Left ventricle myocardium inferior (tissue), 1 donor: ENCODE measurements at regions not wholly inside any gene's neighbourhood (a gene's known extent, or its start where the extent isn't known, plus 50 kb on each side); places are given as distances from the start of the nearest gene placed in this dataset.

Experiments
- DNase-seq: peaks from one replicate; pipeline ENCODE4 v3.0.0-alpha.2; 2020
- H3K27ac ChIP-seq: fragments of 200-600 bp; replicated peaks from 2 replicates; pipeline ENCODE4 v1.8.0; 2021
- H3K27me3 ChIP-seq: fragments of 200-600 bp; 2 replicates; pipeline ENCODE4 v1.8.0; 2021; ENCODE audit warnings: low read depth
- H3K36me3 ChIP-seq: fragments of 200-600 bp; 2 replicates; pipeline ENCODE4 v1.8.0; 2021
- H3K4me1 ChIP-seq: fragments of 200-600 bp; 2 replicates; pipeline ENCODE4 v1.8.0; 2021
- H3K4me3 ChIP-seq: fragments of 200-600 bp; 2 replicates; pipeline ENCODE4 v1.8.0; 2021; ENCODE audit warnings: mild to moderate bottlenecking, moderate library complexity
- H3K9me3 ChIP-seq: fragments of 200-600 bp; replicated peaks from 2 replicates; pipeline ENCODE4 v1.8.0; 2021
- CTCF ChIP-seq: fragments of 200-600 bp; IDR thresholded peaks from 2 replicates; pipeline ENCODE4 v1.8.0; 2021; ENCODE audit warnings: antibody characterized with exemption, mild to moderate bottlenecking, borderline replicate concordance
- intact Hi-C: fragments of 100-400 bp; cut with micrococcal nuclease; formaldehyde crosslinking; loops from one replicate; pipeline ENCODE4 v1.11.0; 2022
- donor health status: DM: no; HTN: yes; CAD: no; lungs with severe emphysema.

GRCh38 chr6:147007441-147007840 lies 196.8 kb upstream of the STXBP5 start:
- no peak for DNase-seq
- Histone ChIP-seq H3K4me3 (no peak overlapping the region), H3K27ac (no peak overlapping the region), H3K9me3 (peaks cover 15% of the 10 kb centered on the region), H3K36me3 (no peaks in the 10 kb centered on the region), H3K4me1 (no peaks in the 10 kb centered on the region), H3K27me3 (no peaks in the 10 kb centered on the region)
- intact Hi-C loops: no loop called here
- TF ChIP-seq CTCF: no peak

- H3K27me3 ChIP-seq: no peaks in the 10 kb centered on the region
- H3K9me3 ChIP-seq: peaks cover 15% of the 10 kb centered on the region
- H3K4me1 ChIP-seq: no peaks in the 10 kb centered on the region
- intact Hi-C loops: no loop called here
- no peak for TF ChIP-seq CTCF
- no peak overlapping the region for H3K27ac ChIP-seq
- no peak overlapping the region for H3K4me3 ChIP-seq
- DNase-seq: no peak
- no peaks in the 10 kb centered on the region for H3K36me3 ChIP-seq
These were observed 194.9 kb upstream of the STXBP5 start for GRCh38 chr6:147009358-147009757.

GRCh38 chr6:147015674-147016073 lies 188.5 kb upstream of the STXBP5 start:
- Histone ChIP-seq H3K27me3 (no peaks in the 10 kb centered on the region), H3K4me3 (no peak overlapping the region), H3K36me3 (no peaks in the 10 kb centered on the region), H3K4me1 (no peaks in the 10 kb centered on the region), H3K27ac (no peak overlapping the region), H3K9me3 (no peaks in the 10 kb centered on the region)
- intact Hi-C loops: no loop called here
- DNase-seq: no peak
- TF ChIP-seq CTCF: no peak

- no peaks in the 10 kb centered on the region for H3K4me1 ChIP-seq
- intact Hi-C loops: no loop called here
- H3K27ac ChIP-seq: no peak overlapping the region
- no peak for TF ChIP-seq CTCF
- no peak overlapping the region for H3K4me3 ChIP-seq
- H3K9me3 ChIP-seq: no peaks in the 10 kb centered on the region
- no peak for DNase-seq
- no peaks in the 10 kb centered on the region for H3K36me3 ChIP-seq
- H3K27me3 ChIP-seq: no peaks in the 10 kb centered on the region
These were observed 187.8 kb upstream of the STXBP5 start for GRCh38 chr6:147016440-147016839.

GRCh38 chr6:147017153-147017552 lies 187.1 kb upstream of the STXBP5 start:
- H3K27me3 ChIP-seq: no peaks in the 10 kb centered on the region
- no peak overlapping the region for H3K4me3 ChIP-seq
- intact Hi-C loops: no loop called here
- no peaks in the 10 kb centered on the region for H3K36me3 ChIP-seq
- H3K27ac ChIP-seq: no peak overlapping the region
- no peak for TF ChIP-seq CTCF
- no peak for DNase-seq
- no peaks in the 10 kb centered on the region for H3K4me1 ChIP-seq
- H3K9me3 ChIP-seq: no peaks in the 10 kb centered on the region

- no peak for TF ChIP-seq CTCF
- H3K36me3 ChIP-seq: no peaks in the 10 kb centered on the region
- no peaks in the 10 kb centered on the region for H3K27me3 ChIP-seq
- DNase-seq: no peak
- no peaks in the 10 kb centered on the region for H3K4me1 ChIP-seq
- no peak overlapping the region for H3K4me3 ChIP-seq
- no peaks in the 10 kb centered on the region for H3K9me3 ChIP-seq
- no peak overlapping the region for H3K27ac ChIP-seq
- intact Hi-C loops: no loop called here
These were observed 185.2 kb upstream of the STXBP5 start for GRCh38 chr6:147019001-147019400.
